SK-N-MC (cell line): ENCODE measurements at regions not wholly inside any gene's neighbourhood (a gene's known extent, or its start where the extent isn't known, plus 50 kb on each side); places are given as distances from the start of the nearest gene placed in this dataset.

Source experiments
- EZH2 ChIP-seq: fragments of 200-600 bp; sonication (generic); IDR thresholded peaks from one replicate; pipeline ENCODE4 v1.6.1; 2017; ENCODE audit warnings: antibody characterized with exemption
- FOXP2 ChIP-seq: optimal IDR thresholded peaks from 2 replicates; pipeline ENCODE3; 2011; ENCODE audit warnings: mild to moderate bottlenecking, moderate library complexity; ENCODE audit not compliant: insufficient read depth; ENCODE audit errors: extremely low read length, control extremely low read depth
- POLR2AphosphoS5 ChIP-seq: IDR thresholded peaks from 2 replicates; pipeline ENCODE4 v1.6.1; 2012; ENCODE audit warnings: mild to moderate bottlenecking, low read depth, low read length, borderline replicate concordance

- no peak for TF ChIP-seq POLR2AphosphoS5
- TF ChIP-seq EZH2 = no peak
- no peak for TF ChIP-seq FOXP2
Measured at GRCh38 chr22:22155607-22156006, 89.0 kb upstream of the VPREB1 start.
